Heart left ventricle (tissue), 13 donors: ENCODE measurements at regions not wholly inside any gene's neighbourhood (a gene's known extent, or its start where the extent isn't known, plus 50 kb on each side); places are given as distances from the start of the nearest gene placed in this dataset.

Source experiments
- CTCF ChIP-seq, 12 donors: fragments of 200-600 bp; sonication (generic) in 4 of 12; IDR thresholded peaks; one replicate each; pipeline versions ENCODE4 v1.5.0 to v1.8.0; 2018 to 2022; ENCODE audit warnings: antibody characterized with exemption in 12 of 12, mild to moderate bottlenecking in 5 of 12
- POLR2A ChIP-seq, 2 donors: fragments of 450-650 bp; IDR thresholded peaks; one replicate each; pipeline ENCODE4 v1.6.1; 2017; ENCODE audit warnings: antibody characterized with exemption in 2 of 2, mild to moderate bottlenecking in 2 of 2, moderate library complexity in 2 of 2
- donor health status: ischemic (EF 13 %, LVEDD 7.1; RV severe dilation, severe dysfunction).
- donor health status: DM: no; HTN: yes; CAD: no.
- donor health status: DM: no; HTN: no; CAD: no.
- donor health status: ischemic (EF 25% LVEDD 6.9; RV normal size, moderate dysfunction).
- donor health status: ischemic (EF 25% LVEDD 5.7; RV mildly dilated, moderate dysfunction).
- donor health status: ischemic (EF 35%, LVEDD 5.7; RV mildly dilated, moderate dysfunction).
- donor health status: nonischemic (EF 11% LVEDD 7.7; RV severe dilation, severe dysfunction).
- donor health status: DM: yes; HTN: yes; CAD: no.
- donor health status: PGD.
- donor health status: ischemic (EF 29% LVEDD 5.4; RV normal size, mild dysfunction).
- donor health status: nonischemic (EF 23%, LVEDD 6.1; RV moderate dilation, normal function).

- TF ChIP-seq POLR2A (IDR thresholded peaks at IDR 0.05) (no peak), CTCF (IDR thresholded peaks at IDR 0.05) (no peak)
Observed at GRCh38 chr17:70235252-70235651, 65.9 kb downstream of the KCNJ2 start.
